NCI-H2196 treated with DMSO at 0.1 percent for 48 hours (cell line): ENCODE measurements at regions not wholly inside any gene's neighbourhood (a gene's known extent, or its start where the extent isn't known, plus 50 kb on each side); places are given as distances from the start of the nearest gene placed in this dataset.

Experiments
- DNase-seq: peaks from one replicate; lab custom pipeline; 2025; ENCODE audit not compliant: unreplicated experiment; lab: John Stamatoyannopoulos, UW

DNA sequence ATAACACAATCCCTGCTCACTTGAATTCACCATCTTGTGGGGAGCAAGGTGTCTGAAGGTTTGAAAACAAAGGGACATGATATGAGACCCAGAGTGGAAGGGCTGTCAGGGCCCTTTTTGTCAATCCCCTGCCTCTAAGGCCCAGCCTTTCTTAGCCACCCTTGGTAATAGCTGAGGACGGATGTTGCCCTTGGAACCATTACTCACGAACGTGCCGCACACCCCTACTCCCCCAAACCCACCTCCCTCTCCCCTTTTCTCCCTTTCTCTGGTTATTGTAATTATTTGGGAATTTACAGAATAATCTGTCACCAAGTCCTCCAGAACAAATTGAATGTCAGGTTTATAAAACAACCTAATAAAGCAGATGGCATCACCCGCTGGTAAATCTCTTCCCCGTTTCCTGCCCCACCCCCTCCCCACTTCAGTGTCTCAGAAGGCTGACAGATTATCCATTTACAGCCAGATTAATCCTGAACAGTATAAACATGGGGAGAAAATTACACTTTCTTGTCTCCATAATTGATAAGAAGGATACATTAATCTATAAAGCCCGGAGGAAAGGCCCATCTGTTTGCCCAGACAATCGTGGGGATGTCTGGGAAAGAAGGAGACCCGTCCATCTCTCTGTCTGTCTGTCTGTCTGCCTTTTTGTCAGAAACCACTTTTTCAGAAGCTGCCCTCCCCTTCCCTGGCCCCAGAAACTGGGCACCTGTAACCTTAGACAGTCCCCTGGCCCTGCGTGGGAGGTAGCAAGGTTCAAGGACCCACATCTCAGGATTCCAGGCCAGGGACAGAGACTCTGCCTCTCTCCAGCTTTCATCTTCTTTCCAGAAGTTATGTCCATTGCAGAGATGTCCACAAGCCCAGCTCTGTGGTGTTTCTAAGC, 60.6 kb upstream of the CD34 start:
- no peak for DNase-seq

DNA sequence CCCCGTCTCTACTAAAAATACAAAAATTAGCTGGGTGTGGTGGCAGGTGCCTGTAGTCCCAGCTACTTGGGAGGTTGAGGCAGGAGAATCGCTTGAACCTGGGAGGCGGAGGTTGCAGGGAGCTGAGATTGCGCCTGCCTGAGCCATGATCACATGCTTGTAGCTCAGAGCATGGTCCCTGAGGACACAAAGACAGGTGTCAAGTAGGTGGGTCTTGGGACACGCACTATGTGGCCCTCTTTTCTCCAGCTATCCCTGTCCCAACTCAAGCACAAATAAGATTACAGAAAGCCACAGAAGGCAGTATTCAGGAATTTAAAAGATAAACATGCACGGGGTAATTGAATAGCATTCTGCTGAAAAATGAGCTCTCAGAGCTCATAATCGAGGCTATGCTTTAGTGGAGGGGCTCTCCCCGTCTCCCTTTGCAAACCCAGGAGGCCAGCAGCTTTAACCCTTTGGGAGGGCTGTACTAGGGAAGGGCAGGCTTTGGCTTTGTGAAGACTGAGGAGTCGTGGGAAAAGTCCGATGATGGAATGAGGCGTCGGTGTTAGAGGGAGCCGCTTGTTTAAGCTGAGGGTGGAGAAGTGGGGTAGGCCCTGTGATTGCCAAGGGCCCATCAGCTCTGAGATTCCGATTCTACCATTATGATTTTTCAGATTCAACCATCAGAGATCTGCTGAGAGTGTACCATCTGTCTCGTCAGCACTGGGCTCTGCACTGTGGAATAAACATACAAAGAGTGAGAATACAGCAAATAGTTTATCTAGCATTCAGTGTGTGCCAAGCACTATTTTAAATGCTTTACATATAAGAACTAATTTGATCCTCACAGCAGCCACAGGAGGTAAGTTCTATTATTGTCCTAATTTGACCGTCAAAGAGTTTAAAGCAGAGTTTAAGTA, 59.7 kb upstream of the CD34 start:
- no peak for DNase-seq

DNA sequence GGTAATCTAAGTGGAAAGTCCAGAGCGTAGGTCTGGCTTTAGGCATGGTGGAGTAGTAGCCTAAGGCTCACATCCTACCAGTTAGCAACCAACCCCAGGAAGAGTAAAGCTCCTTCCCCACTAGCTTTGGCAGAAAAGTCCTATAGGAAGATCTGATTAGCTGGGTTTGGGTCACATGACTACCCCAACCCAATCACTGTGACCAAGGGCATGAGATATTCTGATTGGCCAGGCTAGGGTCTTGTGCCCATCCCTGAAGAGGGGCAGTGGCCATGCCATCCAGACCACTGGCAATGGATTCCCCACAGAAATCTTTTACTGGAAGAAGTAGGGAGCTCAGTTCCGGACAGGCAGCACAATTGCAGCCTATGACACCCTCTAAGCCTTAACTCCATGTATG, 58.6 kb upstream of the CD34 start:
- no peak for DNase-seq

DNA sequence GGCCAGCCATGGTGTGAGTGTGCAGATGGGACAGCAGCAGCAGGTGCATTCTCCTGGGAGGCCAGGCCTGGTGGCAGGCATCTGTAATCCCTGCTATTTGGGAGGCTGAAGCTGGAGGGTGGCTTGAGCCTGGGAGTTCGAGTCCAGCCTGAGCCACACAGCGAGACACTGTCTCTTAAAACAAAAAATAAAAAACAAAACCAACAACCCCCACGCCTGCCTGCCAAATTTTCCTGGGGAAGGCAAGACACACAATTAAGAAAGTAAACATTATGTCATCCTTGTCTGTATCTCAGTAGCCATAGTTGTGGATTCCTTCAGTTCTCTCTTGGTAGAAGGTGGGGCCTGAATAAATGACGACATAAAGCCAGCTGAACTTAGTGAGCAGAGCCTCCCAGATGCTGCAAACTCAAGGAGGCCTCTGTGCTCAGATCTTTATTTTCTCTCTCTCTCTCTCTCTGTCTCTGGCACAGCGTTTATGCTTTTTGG, 57.6 kb upstream of the CD34 start:
- DNase-seq = no peak

DNA sequence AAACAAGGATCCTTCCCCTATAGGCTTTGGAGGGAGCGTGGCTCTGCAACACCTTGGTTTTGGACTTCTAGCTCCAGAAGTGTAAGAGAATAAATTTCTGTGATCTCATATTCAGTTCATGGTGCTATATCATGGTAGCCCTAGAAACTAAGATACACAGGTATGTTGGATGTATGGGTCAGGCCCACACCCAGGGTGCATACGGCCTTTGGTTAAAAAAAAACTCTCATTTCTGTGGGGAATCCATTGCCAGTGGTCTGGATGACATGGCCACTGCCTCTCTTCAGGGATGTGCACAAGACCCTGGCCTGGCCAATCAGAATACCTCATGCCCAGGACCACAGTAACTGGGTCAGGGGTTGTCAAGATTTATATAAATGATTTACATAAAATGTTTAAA, 56.8 kb upstream of the CD34 start:
- no peak for DNase-seq

DNA sequence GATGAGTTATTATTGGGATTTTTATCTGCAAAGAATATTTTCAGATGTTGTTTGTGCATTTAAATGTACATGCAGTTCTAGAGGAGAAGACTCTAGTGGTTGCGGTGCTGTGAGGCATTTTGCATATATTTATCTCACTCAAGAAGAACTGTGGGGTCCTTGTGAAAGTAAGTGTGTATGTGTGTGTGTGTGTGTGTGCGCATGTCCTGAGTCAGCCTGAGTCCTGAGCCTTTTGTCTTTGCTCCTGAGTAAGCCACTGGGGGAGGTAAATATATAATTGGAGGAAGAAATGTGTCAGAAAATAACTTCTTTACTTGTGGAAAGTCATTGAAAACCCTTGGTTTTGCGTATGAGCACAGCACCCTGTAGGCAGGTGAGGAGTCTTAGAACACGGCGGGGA, 55.6 kb upstream of the CD34 start:
- no peak for DNase-seq

DNA sequence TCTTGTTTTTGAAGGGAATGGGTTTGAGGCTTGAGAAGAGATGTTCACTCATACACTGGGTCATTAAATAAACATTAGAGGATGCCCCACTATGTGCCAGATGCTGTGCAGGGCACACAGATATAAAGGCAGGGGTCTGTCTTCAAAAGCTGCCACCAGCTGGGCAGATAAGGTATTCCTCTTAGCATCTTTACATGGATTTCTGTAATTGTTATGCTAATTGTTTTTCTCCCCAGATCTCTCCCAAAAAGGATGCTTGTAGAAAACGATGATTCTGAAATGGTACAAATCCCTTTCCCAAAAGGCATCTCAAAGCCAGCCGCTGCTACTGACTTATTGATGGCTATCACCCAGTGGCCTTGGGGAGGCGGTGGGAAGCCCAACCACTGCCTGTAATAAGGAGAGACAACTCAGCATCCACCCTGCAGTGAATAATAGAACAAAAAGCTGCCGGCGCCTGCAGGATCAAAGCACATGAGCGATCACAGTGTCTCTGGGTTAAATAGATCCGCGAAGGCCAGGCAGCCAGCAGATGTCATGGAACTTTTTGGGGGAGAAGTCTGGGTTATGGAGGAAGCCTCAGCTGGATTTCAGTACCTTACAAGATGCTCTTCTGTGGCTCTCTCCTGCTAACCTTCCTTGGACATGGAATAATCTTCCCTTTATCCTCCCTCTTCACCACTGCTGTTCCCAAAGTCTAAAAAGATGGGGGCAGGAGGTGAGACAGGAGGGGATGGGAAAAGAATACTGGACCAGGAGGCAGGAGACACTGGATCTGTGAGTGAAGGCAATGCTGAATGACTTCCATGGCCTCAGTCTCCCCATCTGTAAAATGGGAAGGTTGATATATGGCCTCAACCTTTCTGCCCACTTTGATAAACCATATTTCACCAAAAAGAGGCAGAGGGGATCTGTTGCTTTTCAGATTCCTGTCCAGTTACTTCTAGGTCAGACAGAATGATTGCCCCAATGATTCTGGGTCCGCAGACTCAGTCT, 54.8 kb upstream of the CD34 start:
- no peak for DNase-seq

DNA sequence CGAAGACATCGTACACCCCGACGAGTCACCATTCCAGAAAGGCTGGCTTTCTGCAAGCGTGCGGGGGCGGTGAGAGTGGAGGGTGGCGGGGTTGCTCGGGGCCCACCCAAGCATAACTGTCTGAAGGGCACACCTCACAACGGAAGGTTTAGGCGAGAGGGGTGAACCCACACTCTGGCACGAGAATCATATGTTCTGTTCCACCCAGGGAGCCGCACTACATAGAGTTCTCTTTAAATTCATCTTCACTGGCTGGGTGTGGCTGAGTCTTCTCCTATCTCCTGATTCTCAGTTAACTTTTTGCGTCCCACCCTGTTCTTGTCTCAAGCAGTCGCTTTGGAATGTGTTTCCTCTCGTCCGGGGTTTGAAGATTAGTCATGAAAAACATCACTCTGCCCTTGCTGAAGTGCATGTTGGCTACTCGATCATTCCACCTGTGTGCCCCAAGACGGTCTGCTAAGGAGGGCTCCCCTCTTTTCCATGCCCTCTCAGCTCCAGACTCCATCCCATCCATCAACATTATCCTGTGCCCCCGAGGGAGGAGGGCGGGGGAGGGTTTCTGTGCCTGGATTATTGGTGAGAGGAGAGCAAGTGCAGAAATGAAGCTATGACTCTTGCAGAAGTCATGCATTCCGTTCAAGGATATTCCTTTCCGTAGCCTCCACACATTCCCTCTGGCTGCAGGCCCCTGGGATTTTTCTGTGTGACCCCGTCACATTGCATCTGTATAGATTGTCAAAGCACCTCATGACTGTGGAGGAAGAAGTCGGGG, 53.5 kb upstream of the CD34 start:
- DNase-seq = no peak

DNA sequence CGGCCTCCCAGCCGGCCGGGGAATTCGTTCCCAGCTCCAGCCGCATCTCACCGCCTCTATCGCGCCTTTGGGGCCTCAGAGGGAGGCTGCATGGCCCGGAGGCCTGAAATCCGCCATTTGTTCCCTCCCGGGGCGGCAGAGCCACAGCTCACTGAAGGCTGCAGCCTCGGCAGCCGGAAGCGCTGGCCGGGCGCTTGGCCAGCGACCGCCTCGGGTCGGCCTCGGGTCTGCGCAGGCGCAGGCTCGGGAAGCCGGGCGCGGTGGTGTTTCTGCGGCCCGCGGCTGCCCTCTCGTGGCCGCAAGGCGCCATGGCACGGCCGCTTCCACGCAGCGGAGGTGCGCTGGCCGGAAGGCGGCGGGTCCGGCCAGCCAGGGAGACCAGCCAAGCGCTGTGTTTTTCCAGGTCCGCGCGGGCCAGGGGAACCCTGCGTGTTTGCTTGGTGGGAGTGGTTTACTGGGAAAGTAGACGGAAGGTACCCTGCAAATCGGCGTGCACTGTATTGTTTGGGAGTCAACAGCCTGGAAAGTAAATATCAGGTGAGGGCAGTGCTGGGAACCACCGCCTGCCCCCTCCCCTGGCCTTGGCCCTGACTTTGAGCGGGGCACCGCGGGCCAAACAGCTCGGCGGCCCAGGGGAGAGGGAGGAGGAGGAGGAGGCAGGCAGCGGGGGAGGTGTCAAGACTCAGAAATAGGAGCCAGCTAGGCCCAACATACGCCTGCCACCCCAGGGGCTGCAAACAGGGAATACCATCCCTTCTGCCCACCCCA, 52.7 kb upstream of the CD34 start:
- peak; percentile 86 for DNase-seq

DNA sequence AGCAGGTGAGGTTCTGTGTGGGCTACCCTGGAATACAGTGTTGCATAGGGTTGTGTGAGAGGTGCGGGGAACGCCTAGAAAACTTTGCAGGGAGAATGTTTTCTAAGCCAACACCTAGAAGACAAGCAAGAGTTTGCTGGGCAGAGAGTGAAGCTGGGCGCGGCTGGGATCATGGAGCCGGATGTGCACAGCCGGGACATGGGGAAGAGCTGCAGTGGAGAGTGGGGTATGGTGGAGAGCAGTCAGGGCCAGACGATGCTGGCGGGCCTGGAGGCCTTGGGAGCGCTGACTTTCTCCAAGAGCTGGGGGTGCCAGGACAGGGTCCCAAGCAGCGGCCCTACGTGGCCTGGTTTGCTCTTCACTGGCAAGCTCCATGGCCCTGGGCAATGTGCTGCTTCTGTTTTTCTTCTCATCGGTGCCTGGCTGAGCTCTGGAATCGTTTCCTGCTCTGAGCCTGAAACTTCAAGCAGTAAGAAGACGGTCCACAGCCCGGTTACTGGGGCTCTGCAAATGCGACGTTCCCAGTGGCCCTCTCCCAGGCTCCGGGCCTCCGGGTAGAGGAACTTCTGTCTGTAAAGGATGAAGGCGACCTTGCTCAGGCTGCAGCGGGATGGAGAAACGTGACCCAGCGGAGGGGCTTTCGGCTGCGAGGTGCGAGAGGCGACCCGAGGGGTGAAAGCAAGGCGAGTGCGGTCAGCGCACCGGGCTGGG, 51.9 kb upstream of the CD34 start:
- no peak for DNase-seq
